SK-N-SH treated with all-trans-retinoic acid at 6 μM for 48 hours (cell line): ENCODE measurements at regions not wholly inside any gene's neighbourhood (a gene's known extent, or its start where the extent isn't known, plus 50 kb on each side); places are given as distances from the start of the nearest gene placed in this dataset.

Experiments
- ATAC-seq: fragments of 200-7000 bp; cut with Tn5 transposase; 3 replicates; pipeline ENCODE4 v1.9.1; 2020; ENCODE audit warnings: mild to moderate bottlenecking, moderate library complexity
- ARNTL ChIP-seq: fragments of 450-650 bp; formaldehyde crosslinking; IDR thresholded peaks from 2 replicates; pipeline ENCODE4 v1.5.0; 2020; ENCODE audit warnings: low read depth, mild to moderate bottlenecking, moderate library complexity, borderline replicate concordance
- BACH2 ChIP-seq: fragments of 250-450 bp; sonication (Bioruptor Pico); IDR thresholded peaks from 2 replicates; pipeline ENCODE4 v1.9.0; 2021; ENCODE audit warnings: mild to moderate bottlenecking, borderline replicate concordance
- CSDC2 ChIP-seq: fragments of 250-450 bp; sonication (Bioruptor Pico); IDR thresholded peaks from 2 replicates; pipeline ENCODE4 v1.5.0; 2020; ENCODE audit warnings: mild to moderate bottlenecking, moderate library complexity
- ESRRG ChIP-seq: fragments of 250-450 bp; sonication (Bioruptor Pico); IDR thresholded peaks from 2 replicates; pipeline ENCODE4 v1.6.1; 2021; ENCODE audit warnings: mild to moderate bottlenecking
- GLIS3 ChIP-seq: fragments of 250-450 bp; sonication (Bioruptor Pico); IDR thresholded peaks from 2 replicates; pipeline ENCODE4 v1.5.0; 2020; ENCODE audit warnings: mild to moderate bottlenecking, moderate library complexity
- ISL1 ChIP-seq: fragments of 250-450 bp; sonication (Bioruptor Pico); IDR thresholded peaks from 2 replicates; pipeline ENCODE4 v2.1.2; 2022; ENCODE audit warnings: mild to moderate bottlenecking, moderate library complexity
- OSR1 ChIP-seq: fragments of 250-450 bp; sonication (Bioruptor Pico); IDR thresholded peaks from 2 replicates; pipeline ENCODE4 v1.8.0; 2022; ENCODE audit warnings: moderate library complexity, mild to moderate bottlenecking, inconsistent platforms
- PPARA ChIP-seq: fragments of 250-450 bp; sonication (Bioruptor Pico); IDR thresholded peaks from 2 replicates; pipeline ENCODE4 v1.5.0; 2020; ENCODE audit warnings: mild to moderate bottlenecking, borderline replicate concordance
- RARB ChIP-seq: fragments of 250-450 bp; sonication (Bioruptor Pico); IDR thresholded peaks from 2 replicates; pipeline ENCODE4 v1.8.0; 2021; ENCODE audit warnings: mild to moderate bottlenecking, moderate library complexity
- SNAI2 ChIP-seq: fragments of 250-450 bp; sonication (Bioruptor Pico); IDR thresholded peaks from 2 replicates; pipeline ENCODE4 v1.5.0; 2020; ENCODE audit warnings: mild to moderate bottlenecking, moderate library complexity
- TOX ChIP-seq: fragments of 250-450 bp; sonication (Bioruptor Pico); IDR thresholded peaks from 2 replicates; pipeline ENCODE4 v1.8.0; 2021; ENCODE audit warnings: mild to moderate bottlenecking, moderate library complexity, borderline replicate concordance
- ZC3H10 ChIP-seq: fragments of 250-450 bp; sonication (Bioruptor Pico); IDR thresholded peaks from 2 replicates; pipeline ENCODE4 v1.5.1; 2021; ENCODE audit warnings: mild to moderate bottlenecking, moderate library complexity
- ZFP3 ChIP-seq: fragments of 250-450 bp; sonication (Bioruptor Pico); IDR thresholded peaks from 2 replicates; pipeline ENCODE4 v1.5.0; 2020; ENCODE audit warnings: mild to moderate bottlenecking, moderate library complexity
- ZFP30 ChIP-seq: fragments of 450-650 bp; formaldehyde crosslinking; IDR thresholded peaks from 2 replicates; pipeline ENCODE4 v1.5.0; 2022; ENCODE audit warnings: mild to moderate bottlenecking, moderate library complexity
- ZNF565 ChIP-seq: fragments of 450-650 bp; formaldehyde crosslinking; conservative IDR thresholded peaks from 2 replicates; pipeline ENCODE4 v1.5.0; 2020; ENCODE audit warnings: low read depth, mild to moderate bottlenecking, moderate library complexity
- ZNF70 ChIP-seq: fragments of 450-650 bp; formaldehyde crosslinking; IDR thresholded peaks from 2 replicates; pipeline ENCODE4 v1.5.0; 2020; ENCODE audit warnings: mild to moderate bottlenecking, moderate library complexity
- TF ChIP-seq, protein P1 (sequence below): fragments of 250-450 bp; sonication (Bioruptor Pico); IDR thresholded peaks from 2 replicates; pipeline ENCODE4 v1.8.0; 2021; ENCODE audit warnings: low read depth, mild to moderate bottlenecking, moderate library complexity, borderline replicate concordance
- TF ChIP-seq, protein P2 (sequence below): fragments of 250-450 bp; sonication (Bioruptor Pico); IDR thresholded peaks from 2 replicates; pipeline ENCODE4 v1.8.0; 2020; ENCODE audit warnings: mild to moderate bottlenecking, moderate library complexity, borderline replicate concordance
- TF ChIP-seq, protein P3 (sequence below): fragments of 250-450 bp; sonication (Bioruptor Pico); IDR thresholded peaks from 2 replicates; pipeline ENCODE4 v1.5.0; 2020; ENCODE audit warnings: mild to moderate bottlenecking, moderate library complexity
- TF ChIP-seq, protein P4 (sequence below): fragments of 250-450 bp; sonication (Bioruptor Pico); IDR thresholded peaks from 2 replicates; pipeline ENCODE4 v1.5.1; 2020; ENCODE audit warnings: low read depth, mild to moderate bottlenecking, moderate library complexity

DNA sequence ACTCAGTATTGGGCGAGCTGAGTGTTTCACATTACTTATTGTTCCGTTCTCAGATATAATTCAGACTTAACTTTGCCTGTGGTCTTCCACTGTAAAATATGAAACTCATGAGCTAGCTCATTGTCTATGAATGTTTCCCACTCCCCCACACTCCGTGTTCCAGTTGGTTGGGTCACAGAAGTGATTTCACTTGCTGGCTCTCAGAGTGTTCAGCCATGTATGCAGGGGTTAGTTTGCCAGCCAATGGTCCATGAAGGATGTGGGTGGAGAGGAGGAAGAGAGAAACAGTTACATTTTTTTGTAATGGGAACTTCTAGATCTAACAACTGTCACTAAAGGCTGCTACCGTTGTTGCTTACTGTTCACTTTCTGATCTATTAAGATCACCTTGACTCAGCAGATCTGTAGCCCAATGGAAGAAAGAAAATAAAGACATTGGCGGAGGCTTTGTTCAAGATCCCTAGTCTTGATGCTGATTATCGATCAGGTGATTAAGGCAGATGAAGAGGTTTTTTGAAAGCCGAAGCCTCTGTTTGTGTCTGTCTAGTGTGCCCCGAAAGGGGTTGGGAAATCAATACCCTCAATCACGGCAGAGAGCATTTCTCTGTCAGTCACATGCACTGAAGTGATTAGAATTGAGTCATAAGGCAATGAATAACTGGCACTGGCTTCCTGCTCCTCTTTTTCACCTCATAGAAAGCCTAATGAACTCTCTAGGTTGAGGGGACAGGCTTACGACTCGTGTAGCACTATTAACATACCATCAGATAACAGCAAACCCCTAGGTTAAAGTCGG, 279.7 kb upstream of the FIGN start:
- TF ChIP-seq PPARA (no peak), TOX (CRISPR knock-in tag) (no peak), ZFP3 (CRISPR knock-in tag) (no peak), ESRRG (CRISPR knock-in tag) (no peak), OSR1 (CRISPR knock-in tag) (no peak), SNAI2 (CRISPR knock-in tag) (no peak), ZFP30 (no peak), ZNF70 (no peak), ZC3H10 (CRISPR knock-in tag) (no peak), GLIS3 (CRISPR knock-in tag) (no peak), ARNTL (CRISPR knock-in tag) (no peak), RARB (no peak)
- TF ChIP-seq, protein P1, sequence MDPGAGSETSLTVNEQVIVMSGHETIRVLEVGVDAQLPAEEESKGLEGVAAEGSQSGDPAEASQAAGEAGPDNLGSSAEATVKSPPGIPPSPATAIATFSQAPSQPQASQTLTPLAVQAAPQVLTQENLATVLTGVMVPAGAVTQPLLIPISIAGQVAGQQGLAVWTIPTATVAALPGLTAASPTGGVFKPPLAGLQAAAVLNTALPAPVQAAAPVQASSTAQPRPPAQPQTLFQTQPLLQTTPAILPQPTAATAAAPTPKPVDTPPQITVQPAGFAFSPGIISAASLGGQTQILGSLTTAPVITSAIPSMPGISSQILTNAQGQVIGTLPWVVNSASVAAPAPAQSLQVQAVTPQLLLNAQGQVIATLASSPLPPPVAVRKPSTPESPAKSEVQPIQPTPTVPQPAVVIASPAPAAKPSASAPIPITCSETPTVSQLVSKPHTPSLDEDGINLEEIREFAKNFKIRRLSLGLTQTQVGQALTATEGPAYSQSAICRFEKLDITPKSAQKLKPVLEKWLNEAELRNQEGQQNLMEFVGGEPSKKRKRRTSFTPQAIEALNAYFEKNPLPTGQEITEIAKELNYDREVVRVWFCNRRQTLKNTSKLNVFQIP: no peak
- TF ChIP-seq, protein P2, sequence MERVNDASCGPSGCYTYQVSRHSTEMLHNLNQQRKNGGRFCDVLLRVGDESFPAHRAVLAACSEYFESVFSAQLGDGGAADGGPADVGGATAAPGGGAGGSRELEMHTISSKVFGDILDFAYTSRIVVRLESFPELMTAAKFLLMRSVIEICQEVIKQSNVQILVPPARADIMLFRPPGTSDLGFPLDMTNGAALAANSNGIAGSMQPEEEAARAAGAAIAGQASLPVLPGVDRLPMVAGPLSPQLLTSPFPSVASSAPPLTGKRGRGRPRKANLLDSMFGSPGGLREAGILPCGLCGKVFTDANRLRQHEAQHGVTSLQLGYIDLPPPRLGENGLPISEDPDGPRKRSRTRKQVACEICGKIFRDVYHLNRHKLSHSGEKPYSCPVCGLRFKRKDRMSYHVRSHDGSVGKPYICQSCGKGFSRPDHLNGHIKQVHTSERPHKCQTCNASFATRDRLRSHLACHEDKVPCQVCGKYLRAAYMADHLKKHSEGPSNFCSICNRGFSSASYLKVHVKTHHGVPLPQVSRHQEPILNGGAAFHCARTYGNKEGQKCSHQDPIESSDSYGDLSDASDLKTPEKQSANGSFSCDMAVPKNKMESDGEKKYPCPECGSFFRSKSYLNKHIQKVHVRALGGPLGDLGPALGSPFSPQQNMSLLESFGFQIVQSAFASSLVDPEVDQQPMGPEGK (CRISPR knock-in tag): no peak
- TF ChIP-seq, protein P3, sequence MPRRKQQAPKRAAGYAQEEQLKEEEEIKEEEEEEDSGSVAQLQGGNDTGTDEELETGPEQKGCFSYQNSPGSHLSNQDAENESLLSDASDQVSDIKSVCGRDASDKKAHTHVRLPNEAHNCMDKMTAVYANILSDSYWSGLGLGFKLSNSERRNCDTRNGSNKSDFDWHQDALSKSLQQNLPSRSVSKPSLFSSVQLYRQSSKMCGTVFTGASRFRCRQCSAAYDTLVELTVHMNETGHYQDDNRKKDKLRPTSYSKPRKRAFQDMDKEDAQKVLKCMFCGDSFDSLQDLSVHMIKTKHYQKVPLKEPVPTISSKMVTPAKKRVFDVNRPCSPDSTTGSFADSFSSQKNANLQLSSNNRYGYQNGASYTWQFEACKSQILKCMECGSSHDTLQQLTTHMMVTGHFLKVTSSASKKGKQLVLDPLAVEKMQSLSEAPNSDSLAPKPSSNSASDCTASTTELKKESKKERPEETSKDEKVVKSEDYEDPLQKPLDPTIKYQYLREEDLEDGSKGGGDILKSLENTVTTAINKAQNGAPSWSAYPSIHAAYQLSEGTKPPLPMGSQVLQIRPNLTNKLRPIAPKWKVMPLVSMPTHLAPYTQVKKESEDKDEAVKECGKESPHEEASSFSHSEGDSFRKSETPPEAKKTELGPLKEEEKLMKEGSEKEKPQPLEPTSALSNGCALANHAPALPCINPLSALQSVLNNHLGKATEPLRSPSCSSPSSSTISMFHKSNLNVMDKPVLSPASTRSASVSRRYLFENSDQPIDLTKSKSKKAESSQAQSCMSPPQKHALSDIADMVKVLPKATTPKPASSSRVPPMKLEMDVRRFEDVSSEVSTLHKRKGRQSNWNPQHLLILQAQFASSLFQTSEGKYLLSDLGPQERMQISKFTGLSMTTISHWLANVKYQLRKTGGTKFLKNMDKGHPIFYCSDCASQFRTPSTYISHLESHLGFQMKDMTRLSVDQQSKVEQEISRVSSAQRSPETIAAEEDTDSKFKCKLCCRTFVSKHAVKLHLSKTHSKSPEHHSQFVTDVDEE (CRISPR knock-in tag): no peak
- TF ChIP-seq, protein P4, sequence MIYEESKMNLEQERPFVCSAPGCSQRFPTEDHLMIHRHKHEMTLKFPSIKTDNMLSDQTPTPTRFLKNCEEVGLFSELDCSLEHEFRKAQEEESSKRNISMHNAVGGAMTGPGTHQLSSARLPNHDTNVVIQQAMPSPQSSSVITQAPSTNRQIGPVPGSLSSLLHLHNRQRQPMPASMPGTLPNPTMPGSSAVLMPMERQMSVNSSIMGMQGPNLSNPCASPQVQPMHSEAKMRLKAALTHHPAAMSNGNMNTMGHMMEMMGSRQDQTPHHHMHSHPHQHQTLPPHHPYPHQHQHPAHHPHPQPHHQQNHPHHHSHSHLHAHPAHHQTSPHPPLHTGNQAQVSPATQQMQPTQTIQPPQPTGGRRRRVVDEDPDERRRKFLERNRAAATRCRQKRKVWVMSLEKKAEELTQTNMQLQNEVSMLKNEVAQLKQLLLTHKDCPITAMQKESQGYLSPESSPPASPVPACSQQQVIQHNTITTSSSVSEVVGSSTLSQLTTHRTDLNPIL: no peak
- no peak for ATAC-seq

DNA sequence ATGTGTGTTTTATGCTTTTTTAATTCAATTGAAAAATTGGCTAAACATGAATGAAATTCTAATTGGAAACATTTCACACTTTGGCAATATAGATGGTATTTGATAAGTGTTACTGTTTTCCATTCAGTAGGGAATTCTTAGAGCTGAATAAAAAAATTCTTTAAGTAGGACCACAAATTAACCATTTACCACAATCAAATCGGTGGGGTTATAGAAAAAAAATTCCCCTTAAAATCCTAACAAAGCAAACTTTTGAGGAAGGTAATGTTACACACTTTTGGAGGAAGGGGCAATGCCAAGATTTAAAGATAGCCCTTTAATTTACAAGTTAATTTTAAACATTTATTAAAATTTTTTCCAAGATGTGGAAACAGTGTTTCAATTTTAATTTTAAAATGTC, 279.0 kb upstream of the FIGN start:
- TF ChIP-seq ZNF565 (CRISPR knock-in tag) (no peak), CSDC2 (CRISPR knock-in tag) (no peak)
- TF ChIP-seq, protein P4: no peak
- TF ChIP-seq, all 23 proteins: peak for 0
- no peak for ATAC-seq

DNA sequence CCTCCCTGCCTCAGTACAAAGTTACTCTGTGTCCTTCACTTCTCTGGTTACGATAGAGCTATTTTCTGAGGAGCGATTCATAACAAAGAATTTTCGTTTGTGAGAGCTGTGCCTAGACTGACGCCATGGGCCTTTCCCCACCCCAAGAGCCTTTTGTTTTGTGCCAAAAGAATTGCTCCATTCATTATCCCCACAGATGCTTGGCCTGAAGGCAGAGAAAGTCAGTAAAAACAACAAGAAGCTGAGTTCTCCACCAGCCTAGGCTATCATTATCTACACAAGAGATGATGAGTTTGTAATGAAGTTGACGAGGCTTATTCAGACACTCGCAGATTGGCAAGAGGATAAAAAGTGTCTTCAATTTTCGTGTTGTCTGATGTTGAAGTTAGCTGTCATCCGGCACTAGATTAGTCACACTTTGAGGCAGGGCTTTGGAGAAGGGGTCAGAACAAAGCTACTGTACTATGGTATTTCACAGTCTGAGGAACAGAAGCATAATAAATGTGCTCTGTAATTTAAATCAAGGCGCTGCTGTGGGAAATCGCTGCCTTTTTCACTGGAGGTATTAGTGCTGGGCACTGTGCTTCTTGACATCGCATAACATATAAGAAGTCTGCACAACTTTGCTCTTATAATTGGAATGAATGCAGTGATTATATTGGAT, 278.4 kb upstream of the FIGN start:
- ATAC-seq: no peak
- TF ChIP-seq ESRRG (CRISPR knock-in tag): no peak
- no peak for TF ChIP-seq ZFP30
- TF ChIP-seq ZNF70: no peak
- no peak for TF ChIP-seq OSR1 (CRISPR knock-in tag)
- no peak for TF ChIP-seq GLIS3 (CRISPR knock-in tag)
- TF ChIP-seq ARNTL (CRISPR knock-in tag): no peak
- TF ChIP-seq ISL1: no peak
- TF ChIP-seq BACH2 (CRISPR knock-in tag): no peak
